ENCODE measurements at regions not wholly inside any gene's neighbourhood (a gene's known extent, or its start where the extent isn't known, plus 50 kb on each side); places are given as distances from the start of the nearest gene placed in this dataset.

- Histone ChIP-seq H3K27me3 (no peaks in the 10 kb centered on the region), H3K27ac (no peak overlapping the region), H3K36me3 (no peaks in the 10 kb centered on the region), H3K4me3 (no peak overlapping the region), H3K4me1 (peaks cover 0 to 8% of the 10 kb centered on the region in 2 donors), H3K9me3 (no peaks in the 10 kb centered on the region)
- intact Hi-C loops (cut with DNase I; ENCODE audit: low total_unique reads): no loop called here
- no peak for DNase-seq
- TF ChIP-seq, protein P1, sequence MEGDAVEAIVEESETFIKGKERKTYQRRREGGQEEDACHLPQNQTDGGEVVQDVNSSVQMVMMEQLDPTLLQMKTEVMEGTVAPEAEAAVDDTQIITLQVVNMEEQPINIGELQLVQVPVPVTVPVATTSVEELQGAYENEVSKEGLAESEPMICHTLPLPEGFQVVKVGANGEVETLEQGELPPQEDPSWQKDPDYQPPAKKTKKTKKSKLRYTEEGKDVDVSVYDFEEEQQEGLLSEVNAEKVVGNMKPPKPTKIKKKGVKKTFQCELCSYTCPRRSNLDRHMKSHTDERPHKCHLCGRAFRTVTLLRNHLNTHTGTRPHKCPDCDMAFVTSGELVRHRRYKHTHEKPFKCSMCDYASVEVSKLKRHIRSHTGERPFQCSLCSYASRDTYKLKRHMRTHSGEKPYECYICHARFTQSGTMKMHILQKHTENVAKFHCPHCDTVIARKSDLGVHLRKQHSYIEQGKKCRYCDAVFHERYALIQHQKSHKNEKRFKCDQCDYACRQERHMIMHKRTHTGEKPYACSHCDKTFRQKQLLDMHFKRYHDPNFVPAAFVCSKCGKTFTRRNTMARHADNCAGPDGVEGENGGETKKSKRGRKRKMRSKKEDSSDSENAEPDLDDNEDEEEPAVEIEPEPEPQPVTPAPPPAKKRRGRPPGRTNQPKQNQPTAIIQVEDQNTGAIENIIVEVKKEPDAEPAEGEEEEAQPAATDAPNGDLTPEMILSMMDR (IDR thresholded peaks at IDR 0.05): no peak
- no peak for TF ChIP-seq POLR2A (IDR thresholded peaks at IDR 0.05)
Observed at GRCh38 chr17:73954951-73955350, 248.5 kb upstream of the RPL38 start.

DNA sequence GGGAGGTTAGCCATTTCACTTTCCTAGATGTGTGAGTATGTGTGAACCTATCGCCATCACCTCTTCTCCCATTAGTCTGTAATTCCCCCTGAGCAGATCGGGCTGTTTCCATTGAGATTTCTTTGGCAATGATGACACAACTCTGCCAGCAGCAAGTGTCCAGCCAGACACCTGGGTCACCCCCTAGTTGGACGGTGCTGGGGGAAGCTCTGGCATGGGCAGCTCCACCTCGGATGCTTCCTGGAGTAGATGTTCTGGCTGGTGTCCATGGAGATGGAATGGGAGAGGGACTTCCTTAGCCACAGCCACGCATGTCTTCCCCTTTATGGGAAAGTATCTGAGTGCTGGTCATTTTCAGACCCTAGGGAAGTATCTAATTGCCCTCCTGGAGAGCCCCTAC, 247.9 kb upstream of the RPL38 start:
- Histone ChIP-seq H3K27me3 (no peaks in the 10 kb centered on the region), H3K27ac (no peak overlapping the region), H3K4me3 (no peak overlapping the region), H3K4me1 (peaks cover 0 to 8% of the 10 kb centered on the region in 2 donors), H3K9me3 (no peaks in the 10 kb centered on the region), H3K36me3 (no peaks in the 10 kb centered on the region)
- TF ChIP-seq, protein P1 (IDR thresholded peaks at IDR 0.05): no peak
- no peak for TF ChIP-seq POLR2A (IDR thresholded peaks at IDR 0.05)
- no peak for DNase-seq
- intact Hi-C loops (cut with DNase I; ENCODE audit: low total_unique reads): no loop called here

DNA sequence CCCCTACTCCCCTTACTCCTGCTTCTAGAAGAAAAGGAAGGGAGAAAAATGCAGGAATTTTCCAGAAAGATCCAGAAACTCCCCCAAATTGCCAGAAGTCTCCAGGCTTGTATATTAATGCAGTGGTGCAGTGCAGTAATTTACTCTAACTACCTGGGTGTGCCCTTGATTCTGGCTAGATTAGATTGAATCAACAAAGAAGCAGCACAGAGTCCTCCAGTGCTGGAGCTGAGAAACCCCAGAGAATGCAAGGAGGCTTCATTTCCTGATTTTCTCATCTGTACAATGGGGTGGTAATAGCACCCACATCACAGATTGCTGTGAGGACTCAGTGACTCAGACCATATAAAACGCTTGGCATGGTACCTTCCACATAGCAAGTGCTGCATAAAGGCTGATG, 247.3 kb upstream of the RPL38 start:
- DNase-seq: no peak
- TF ChIP-seq, protein P1 (IDR thresholded peaks at IDR 0.05): no peak
- Histone ChIP-seq H3K36me3 (no peaks in the 10 kb centered on the region), H3K9me3 (no peaks in the 10 kb centered on the region), H3K27ac (no peak overlapping the region), H3K4me1 (peaks cover 0 to 8% of the 10 kb centered on the region in 2 donors), H3K4me3 (no peak overlapping the region), H3K27me3 (no peaks in the 10 kb centered on the region)
- intact Hi-C loops (cut with DNase I; ENCODE audit: low total_unique reads): no loop called here

- no peaks in the 10 kb centered on the region for H3K36me3 ChIP-seq
- peaks cover 0 to 8% of the 10 kb centered on the region in 2 donors for H3K4me1 ChIP-seq
- intact Hi-C loops (cut with DNase I; ENCODE audit: low total_unique reads): no loop called here
- no peak for DNase-seq
- TF ChIP-seq, protein P1 (IDR thresholded peaks at IDR 0.05): no peak
- no peak for TF ChIP-seq POLR2A (IDR thresholded peaks at IDR 0.05)
- no peaks in the 10 kb centered on the region for H3K27me3 ChIP-seq
- H3K4me3 ChIP-seq: no peak overlapping the region
- no peaks in the 10 kb centered on the region for H3K9me3 ChIP-seq
- no peak overlapping the region for H3K27ac ChIP-seq
Observed at GRCh38 chr17:73956595-73957465, 246.6 kb upstream of the RPL38 start.

DNA sequence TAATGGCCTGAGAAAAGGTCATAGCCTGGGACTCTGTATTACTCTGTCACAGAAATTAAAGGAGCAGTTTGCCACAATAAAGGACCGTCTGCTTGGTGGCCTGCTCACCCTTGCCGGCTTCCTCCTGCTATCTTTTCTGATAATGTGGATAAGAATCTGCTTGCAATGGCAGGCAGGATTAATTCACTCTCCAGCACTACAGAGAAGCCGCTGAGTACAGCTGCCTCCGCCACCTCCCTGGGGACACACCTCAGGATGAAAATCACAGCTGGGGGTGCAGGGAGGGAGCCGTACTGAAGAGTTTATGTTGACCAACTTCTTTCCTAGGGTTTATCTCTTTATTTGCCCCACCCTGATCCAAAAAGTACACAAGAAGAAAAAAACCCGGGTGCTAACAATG, 245.9 kb upstream of the RPL38 start:
- intact Hi-C loops (cut with DNase I; ENCODE audit: low total_unique reads): no loop called here
- Histone ChIP-seq H3K27ac (no peak overlapping the region), H3K4me1 (peaks cover 0 to 4% of the 10 kb centered on the region in 2 donors), H3K27me3 (no peaks in the 10 kb centered on the region), H3K36me3 (no peaks in the 10 kb centered on the region), H3K4me3 (no peak overlapping the region), H3K9me3 (no peaks in the 10 kb centered on the region)
- no peak for DNase-seq
- TF ChIP-seq POLR2A (IDR thresholded peaks at IDR 0.05): no peak
- TF ChIP-seq, protein P1 (IDR thresholded peaks at IDR 0.05): no peak

All from uterus (tissue), 3 donors.